Esophagus squamous epithelium (tissue), 4 donors: ENCODE measurements at regions not wholly inside any gene's neighbourhood (a gene's known extent, or its start where the extent isn't known, plus 50 kb on each side); places are given as distances from the start of the nearest gene placed in this dataset.

ENCODE experiments used
- CTCF ChIP-seq, 6 experiments: fragments of 450-650 bp in 4 of 6; fragments of 200-600 bp in 2 of 6; sonication (generic) in 2 of 6; IDR thresholded peaks; one replicate each; pipeline ENCODE4 v1.5.1; 2016 to 2019; ENCODE audit warnings: antibody characterized with exemption in 6 of 6, mild to moderate bottlenecking in 4 of 6, moderate library complexity in 4 of 6
- POLR2A ChIP-seq, 4 donors: fragments of 450-650 bp; IDR thresholded peaks; one replicate each; pipeline ENCODE4 v1.6.1; 2017; ENCODE audit warnings: antibody characterized with exemption in 4 of 4, mild to moderate bottlenecking in 4 of 4, moderate library complexity in 3 of 4

GRCh38 chr21:15141261-15141970, 76.6 kb upstream of the NRIP1 start:
- TF ChIP-seq CTCF (IDR thresholded peaks at IDR 0.05): no peak
- TF ChIP-seq POLR2A (IDR thresholded peaks at IDR 0.05): no peak
